ENCODE measurements at regions not wholly inside any gene's neighbourhood (a gene's known extent, or its start where the extent isn't known, plus 50 kb on each side); places are given as distances from the start of the nearest gene placed in this dataset.

DNA sequence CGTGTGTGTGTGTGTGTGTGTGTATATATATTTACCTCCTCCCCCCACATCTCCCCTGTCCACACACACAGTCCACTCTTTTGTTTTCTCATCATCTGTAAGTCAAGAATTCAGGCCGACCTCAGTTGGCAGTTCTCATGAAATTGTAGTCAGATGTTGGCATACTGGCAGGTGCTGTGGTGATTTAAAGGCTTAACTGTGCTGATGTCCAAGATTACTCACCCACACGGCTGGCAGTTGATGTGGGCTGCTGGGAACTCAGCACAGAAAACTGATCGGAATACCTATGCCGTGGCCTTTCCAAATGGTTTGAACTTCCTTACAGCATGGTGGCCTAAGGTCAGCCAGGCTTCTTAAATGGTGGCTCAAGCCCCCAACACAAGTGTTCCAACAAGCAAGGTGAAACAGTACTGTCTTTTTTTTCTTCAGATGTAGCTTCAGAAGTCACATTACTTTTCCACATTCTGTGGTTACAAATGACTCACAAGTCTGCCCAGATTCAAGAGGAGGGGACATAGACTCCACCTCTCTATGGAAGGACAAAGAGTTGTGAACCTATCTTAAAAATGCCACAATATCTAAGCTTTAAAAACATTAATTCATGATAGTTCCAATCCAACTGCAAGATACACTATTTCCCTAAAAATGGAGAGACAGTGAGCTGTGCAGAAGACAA is 198.5 kb upstream of the HS3ST4 start:
- Histone ChIP-seq H3K27me3 (ENCODE audit: control insufficient read depth, insufficient read depth, low read length) (no peaks in the 10 kb centered on the region), H3K9me3 (ENCODE audit: control insufficient read depth, insufficient read depth, low read length) (peaks cover 13% of the 10 kb centered on the region), H3K4me3 (ENCODE audit: low read depth, low read length) (no peak overlapping the region), H3K27ac (ENCODE audit: low read depth, low read length) (no peak overlapping the region)
- ChIA-PET CTCF (no interaction called here), POLR2A (no interaction called here)
- no peak for TF ChIP-seq CTCF (IDR thresholded peaks at IDR 0.05; ENCODE audit: low read depth, low read length)
- DNase-seq (ENCODE audit: low read depth, low spot score), result no peak

GRCh38 chr16:25488435-25488834 is 203.3 kb upstream of the HS3ST4 start:
- Histone ChIP-seq H3K4me3 (ENCODE audit: low read depth, low read length) (no peak overlapping the region), H3K27ac (ENCODE audit: low read depth, low read length) (no peak overlapping the region), H3K9me3 (ENCODE audit: control insufficient read depth, insufficient read depth, low read length) (peaks cover 14% of the 10 kb centered on the region), H3K27me3 (ENCODE audit: control insufficient read depth, insufficient read depth, low read length) (no peaks in the 10 kb centered on the region)
- ChIA-PET POLR2A (no interaction called here), CTCF (no interaction called here)
- no peak for DNase-seq (ENCODE audit: low read depth, low spot score)
- no peak for TF ChIP-seq CTCF (IDR thresholded peaks at IDR 0.05; ENCODE audit: low read depth, low read length)

- DNase-seq (ENCODE audit: low read depth, low spot score), result no peak
- Histone ChIP-seq H3K27ac (ENCODE audit: low read depth, low read length) (no peak overlapping the region), H3K27me3 (ENCODE audit: control insufficient read depth, insufficient read depth, low read length) (no peaks in the 10 kb centered on the region), H3K4me3 (ENCODE audit: low read depth, low read length) (no peak overlapping the region), H3K9me3 (ENCODE audit: control insufficient read depth, insufficient read depth, low read length) (peaks cover 14% of the 10 kb centered on the region)
- ChIA-PET POLR2A (no interaction called here), CTCF (no interaction called here)
- TF ChIP-seq CTCF (IDR thresholded peaks at IDR 0.05; ENCODE audit: low read depth, low read length), result no peak
Measured at GRCh38 chr16:25487888-25488287, 203.9 kb upstream of the HS3ST4 start.

DNA sequence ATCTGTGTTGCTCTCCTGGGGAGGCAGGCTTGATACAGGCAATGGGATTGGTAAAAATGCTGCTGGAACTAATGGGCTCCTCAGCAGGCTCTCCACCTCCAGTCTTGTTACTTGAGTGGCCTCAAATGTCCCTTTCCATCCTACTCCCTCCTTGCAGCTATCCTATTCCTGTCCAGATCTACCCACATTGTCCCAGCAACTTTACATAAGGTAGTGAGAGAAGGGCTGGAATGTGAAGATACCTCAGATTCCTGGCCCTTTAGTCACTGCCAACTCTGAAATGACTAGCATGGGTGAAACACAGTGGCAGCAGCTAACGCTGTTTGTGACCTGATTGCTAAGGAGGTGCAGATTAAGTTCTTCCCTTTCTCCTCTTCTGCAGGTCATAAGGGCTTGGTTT is 210.1 kb upstream of the HS3ST4 start:
- no peak for TF ChIP-seq CTCF (IDR thresholded peaks at IDR 0.05; ENCODE audit: low read depth, low read length)
- ChIA-PET POLR2A (no interaction called here), CTCF (no interaction called here)
- no peak overlapping the region for H3K27ac ChIP-seq (ENCODE audit: low read depth, low read length)
- H3K27me3 ChIP-seq (ENCODE audit: control insufficient read depth, insufficient read depth, low read length), result no peaks in the 10 kb centered on the region
- DNase-seq (ENCODE audit: low read depth, low spot score), result no peak
- H3K9me3 ChIP-seq (ENCODE audit: control insufficient read depth, insufficient read depth, low read length), result peaks cover 14% of the 10 kb centered on the region; the same call in 1 of the 2 replicates
- H3K4me3 ChIP-seq (ENCODE audit: low read depth, low read length), result no peak overlapping the region

GRCh38 chr16:25478476-25478875 is 213.3 kb upstream of the HS3ST4 start:
- ChIA-PET POLR2A (no interaction called here), CTCF (no interaction called here)
- no peak for DNase-seq (ENCODE audit: low read depth, low spot score)
- Histone ChIP-seq H3K9me3 (ENCODE audit: control insufficient read depth, insufficient read depth, low read length) (peaks cover 27% of the 10 kb centered on the region), H3K27me3 (ENCODE audit: control insufficient read depth, insufficient read depth, low read length) (no peaks in the 10 kb centered on the region), H3K4me3 (ENCODE audit: low read depth, low read length) (no peak overlapping the region), H3K27ac (ENCODE audit: low read depth, low read length) (no peak overlapping the region)
- TF ChIP-seq CTCF (IDR thresholded peaks at IDR 0.05; ENCODE audit: low read depth, low read length), result no peak

Data from AG04450 (cell line).